Neural progenitor cell (in vitro differentiated cells): ENCODE measurements at regions not wholly inside any gene's neighbourhood (a gene's known extent, or its start where the extent isn't known, plus 50 kb on each side); places are given as distances from the start of the nearest gene placed in this dataset.

ENCODE experiments used
- DNase-seq: peaks from one replicate; pipeline ENCODE4 v3.0.0-alpha.2; 2016; ENCODE audit warnings: low spot score
- H2AFZ ChIP-seq: fragments of 200-600 bp; sonication (generic); replicated peaks from 2 replicates; pipeline ENCODE4 v1.6.1; 2016; ENCODE audit warnings: antibody characterized with exemption
- H3F3A ChIP-seq: fragments of 200-600 bp; sonication (generic); 2 replicates; pipeline ENCODE4 v1.6.1; 2016; ENCODE audit warnings: antibody characterized with exemption, low read depth
- H3K27ac ChIP-seq: fragments of 200-600 bp; sonication (generic); 2 replicates; pipeline ENCODE4 v1.5.1; 2016; ENCODE audit warnings: mild to moderate bottlenecking
- H3K27me3 ChIP-seq: fragments of 200-600 bp; sonication (generic); 2 replicates; pipeline ENCODE4 v1.6.1; 2016; ENCODE audit warnings: mild to moderate bottlenecking, moderate library complexity
- H3K36me3 ChIP-seq: fragments of 200-600 bp; sonication (generic); 2 replicates; pipeline ENCODE4 v1.5.1; 2016
- H3K4me1 ChIP-seq: fragments of 200-600 bp; sonication (generic); 2 replicates; pipeline ENCODE4 v1.6.1; 2016; ENCODE audit warnings: mixed run types
- H3K4me2 ChIP-seq: fragments of 200-600 bp; sonication (generic); 2 replicates; pipeline ENCODE4 v1.6.1; 2016
- H3K4me3 ChIP-seq: fragments of 200-600 bp; sonication (generic); 2 replicates; pipeline ENCODE4 v1.5.1; 2016
- H3K79me2 ChIP-seq: fragments of 200-600 bp; sonication (generic); 2 replicates; pipeline ENCODE4 v1.6.1; 2016; ENCODE audit warnings: low read depth
- H3K9ac ChIP-seq: fragments of 200-600 bp; sonication (generic); 2 replicates; pipeline ENCODE4 v1.6.1; 2016
- H3K9me3 ChIP-seq: fragments of 200-600 bp; sonication (generic); 2 replicates; pipeline ENCODE4 v1.5.1; 2016; ENCODE audit warnings: low read depth
- H4K20me1 ChIP-seq: fragments of 200-600 bp; sonication (generic); 2 replicates; pipeline ENCODE4 v1.6.1; 2016; ENCODE audit warnings: low read depth
- H3K27ac Mint-ChIP-seq: 3 replicates; pipeline ENCODE4 v1.8.0; 2021; ENCODE audit warnings: mixed read lengths
- H3K27me3 Mint-ChIP-seq: 2 replicates; pipeline ENCODE4 v1.8.0; 2022; ENCODE audit warnings: low read depth, mild to moderate bottlenecking, inconsistent platforms, moderate library complexity, mixed read lengths; ENCODE audit not compliant: insufficient read depth
- H3K36me3 Mint-ChIP-seq: 3 replicates; pipeline ENCODE4 v1.8.0; 2021; ENCODE audit warnings: mixed read lengths
- H3K4me1 Mint-ChIP-seq: 3 replicates; pipeline ENCODE4 v1.8.0; 2021; ENCODE audit warnings: mixed read lengths
- H3K4me3 Mint-ChIP-seq: 3 replicates; pipeline ENCODE4 v1.8.0; 2021; ENCODE audit warnings: mild to moderate bottlenecking, moderate library complexity, mixed read lengths
- H3K9me3 Mint-ChIP-seq: 3 replicates; pipeline ENCODE4 v1.8.0; 2020; ENCODE audit warnings: mixed read lengths
- CTCF ChIP-seq: fragments of 200-600 bp; sonication (generic); IDR thresholded peaks from 2 replicates; pipeline ENCODE4 v1.5.1; 2017; ENCODE audit warnings: antibody characterized with exemption, mild to moderate bottlenecking
- EZH2 ChIP-seq: fragments of 200-600 bp; sonication (generic); IDR thresholded peaks from 2 replicates; pipeline ENCODE4 v1.6.1; 2017; ENCODE audit warnings: antibody characterized with exemption, mild to moderate bottlenecking, moderate library complexity
- EZH2phosphoT487 ChIP-seq: fragments of 200-600 bp; sonication (generic); IDR thresholded peaks from 2 replicates; pipeline ENCODE4 v1.6.1; 2017; ENCODE audit warnings: antibody characterized with exemption

DNA sequence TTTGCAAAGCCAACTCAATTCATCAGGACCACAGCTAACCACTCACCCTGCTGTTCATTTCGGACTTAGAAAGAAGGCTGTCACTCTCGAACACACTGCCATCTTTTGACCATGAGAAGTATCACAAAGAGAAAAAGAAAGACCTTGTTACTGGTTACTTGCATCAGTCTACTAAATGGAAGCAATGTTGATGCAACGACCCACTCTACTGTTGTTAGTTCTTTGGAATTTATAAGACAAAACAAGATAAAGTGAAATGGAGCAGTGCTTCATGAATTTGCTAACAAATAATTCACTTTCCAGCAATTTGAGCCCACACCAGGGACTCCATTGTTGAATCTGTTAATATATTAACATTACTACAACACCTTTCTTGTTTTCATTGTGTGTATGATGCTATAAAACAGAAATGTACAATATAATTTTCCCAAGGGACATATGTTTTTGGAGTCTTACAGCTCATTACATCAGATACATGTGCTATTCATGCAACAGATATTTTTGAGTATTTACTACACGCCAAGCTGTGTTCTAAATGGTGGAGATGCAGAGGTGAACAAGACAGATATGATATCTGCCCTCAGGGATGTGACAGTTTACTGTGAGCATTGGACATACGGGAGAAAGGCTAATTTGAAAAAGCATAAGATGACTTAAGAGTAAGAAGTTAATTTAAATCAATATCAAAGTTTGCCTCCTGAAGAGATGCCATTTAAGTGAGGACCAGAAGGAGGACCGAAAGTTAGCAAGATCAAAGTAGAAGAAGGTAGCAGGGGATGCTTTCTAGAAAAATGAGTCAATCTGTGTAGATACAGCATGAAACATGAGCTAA lies 87.2 kb downstream of the AREG start:
- Mint-ChIP-seq H3K9me3 (no peaks in the 10 kb centered on the region), H3K27me3 (peaks cover 3% of the 10 kb centered on the region), H3K36me3 (no peaks in the 10 kb centered on the region), H3K4me3 (no peak overlapping the region), H3K4me1 (no peaks in the 10 kb centered on the region), H3K27ac (no peak overlapping the region)
- Histone ChIP-seq H3K9me3 (no peaks in the 10 kb centered on the region), H3K27me3 (no peaks in the 10 kb centered on the region), H3K79me2 (no peaks in the 10 kb centered on the region), H3K36me3 (no peaks in the 10 kb centered on the region), H3K27ac (no peak overlapping the region), H4K20me1 (no peaks in the 10 kb centered on the region), H3F3A (no peaks in the 10 kb centered on the region), H3K4me1 (no peaks in the 10 kb centered on the region), H3K4me2 (no peak overlapping the region), H3K4me3 (no peak overlapping the region), H3K9ac (no peak overlapping the region), H2AFZ (no peak overlapping the region)
- TF ChIP-seq CTCF (peak; percentile 66), EZH2 (no peak), EZH2phosphoT487 (no peak)
- peak; percentile 71 for DNase-seq

DNA sequence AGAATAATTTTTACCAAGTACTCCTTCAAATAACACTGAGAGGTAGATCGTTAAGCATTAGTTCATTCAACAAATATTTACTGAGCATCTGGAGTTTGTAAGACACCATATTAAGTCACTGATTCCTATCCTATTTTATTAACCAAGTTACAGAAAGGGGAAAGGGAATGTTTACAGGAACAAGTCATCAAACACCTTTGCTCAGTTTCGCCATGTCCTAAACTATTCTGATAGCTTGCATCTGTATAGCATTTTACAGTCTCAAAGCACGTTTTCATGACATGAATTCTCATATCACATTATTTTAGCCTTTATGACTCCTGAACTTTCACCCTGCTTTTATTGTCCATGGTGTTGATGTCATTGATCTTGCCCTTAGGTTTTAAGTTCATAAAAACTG lies 89.2 kb downstream of the AREG start:
- Histone ChIP-seq H3K27ac (no peak overlapping the region), H2AFZ (no peak overlapping the region), H3K79me2 (no peaks in the 10 kb centered on the region), H3F3A (no peaks in the 10 kb centered on the region), H3K9me3 (no peaks in the 10 kb centered on the region), H3K27me3 (no peaks in the 10 kb centered on the region), H3K4me3 (no peak overlapping the region), H3K36me3 (no peaks in the 10 kb centered on the region), H3K9ac (no peak overlapping the region), H4K20me1 (no peaks in the 10 kb centered on the region), H3K4me2 (no peak overlapping the region), H3K4me1 (no peaks in the 10 kb centered on the region)
- DNase-seq = no peak
- Mint-ChIP-seq H3K9me3 (no peaks in the 10 kb centered on the region), H3K27me3 (no peaks in the 10 kb centered on the region), H3K27ac (no peak overlapping the region), H3K4me1 (no peaks in the 10 kb centered on the region), H3K4me3 (no peak overlapping the region), H3K36me3 (no peaks in the 10 kb centered on the region)
- TF ChIP-seq EZH2phosphoT487 = no peak
- TF ChIP-seq CTCF = no peak
- TF ChIP-seq EZH2 = no peak

DNA sequence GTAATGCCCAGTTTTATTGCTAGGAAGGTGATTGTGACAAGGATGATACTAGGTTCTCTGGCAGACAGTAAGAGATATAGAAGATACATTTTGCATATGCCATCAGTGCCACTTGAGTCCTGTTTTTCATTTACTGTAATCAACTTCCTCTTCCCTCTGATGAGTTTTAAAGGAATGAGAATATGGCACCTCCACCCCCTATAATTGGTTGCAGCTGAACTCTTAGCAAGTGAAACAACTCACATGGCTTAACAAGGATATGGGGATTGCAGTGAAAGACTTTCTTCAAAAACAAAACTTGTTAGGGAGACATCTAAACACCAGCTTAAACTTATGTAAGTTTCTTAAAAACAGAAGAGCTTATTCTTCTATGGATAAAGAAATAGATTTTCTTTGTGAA lies 90.0 kb downstream of the AREG start:
- no peak for TF ChIP-seq EZH2phosphoT487
- TF ChIP-seq CTCF = no peak
- TF ChIP-seq EZH2 = no peak
- Mint-ChIP-seq H3K9me3 (no peaks in the 10 kb centered on the region), H3K36me3 (no peaks in the 10 kb centered on the region), H3K4me3 (no peak overlapping the region), H3K27ac (no peak overlapping the region), H3K27me3 (no peaks in the 10 kb centered on the region), H3K4me1 (no peaks in the 10 kb centered on the region)
- H3K36me3 ChIP-seq = no peaks in the 10 kb centered on the region
- no peak overlapping the region for H3K9ac ChIP-seq
- no peaks in the 10 kb centered on the region for H3K4me1 ChIP-seq
- no peak overlapping the region for H2AFZ ChIP-seq
- H4K20me1 ChIP-seq = no peaks in the 10 kb centered on the region
- H3K4me3 ChIP-seq = no peak overlapping the region
- H3K9me3 ChIP-seq = no peaks in the 10 kb centered on the region
- H3K79me2 ChIP-seq = no peaks in the 10 kb centered on the region
- no peak overlapping the region for H3K4me2 ChIP-seq
- H3K27ac ChIP-seq = no peak overlapping the region
- no peaks in the 10 kb centered on the region for H3F3A ChIP-seq
- no peak for DNase-seq
- H3K27me3 ChIP-seq = no peaks in the 10 kb centered on the region
